GM10248 (cell line): ENCODE measurements at regions not wholly inside any gene's neighbourhood (a gene's known extent, or its start where the extent isn't known, plus 50 kb on each side); places are given as distances from the start of the nearest gene placed in this dataset.
A peak's percentile ranks its signal among the peaks of the same experiment; 100 is the strongest.

ENCODE experiments used
- CTCF ChIA-PET: fragments of 300-600 bp; sonication (Branson Sonifier 250); formaldehyde crosslinking; extraction: SDS; loops from one replicate; lab custom pipeline; 2021; ENCODE audit warnings: antibody characterized with exemption; lab: Yijun Ruan, JAX
- POLR2A ChIA-PET: fragments of 350-650 bp; sonication (Branson Sonifier 250); formaldehyde crosslinking; extraction: SDS; loops from one replicate; lab custom pipeline; 2020; ENCODE audit warnings: antibody characterized with exemption; lab: Yijun Ruan, JAX
- DNase-seq: peaks from one replicate; pipeline ENCODE4 v3.0.0; 2012; ENCODE audit errors: extremely low spot score
- TF ChIP-seq, protein P1 (sequence below): IDR thresholded peaks from 2 replicates; pipeline ENCODE4 v1.5.1; 2012; ENCODE audit warnings: mild to moderate bottlenecking, low read depth; ENCODE audit errors: extremely low read depth, missing control alignments, control extremely low read depth

DNA sequence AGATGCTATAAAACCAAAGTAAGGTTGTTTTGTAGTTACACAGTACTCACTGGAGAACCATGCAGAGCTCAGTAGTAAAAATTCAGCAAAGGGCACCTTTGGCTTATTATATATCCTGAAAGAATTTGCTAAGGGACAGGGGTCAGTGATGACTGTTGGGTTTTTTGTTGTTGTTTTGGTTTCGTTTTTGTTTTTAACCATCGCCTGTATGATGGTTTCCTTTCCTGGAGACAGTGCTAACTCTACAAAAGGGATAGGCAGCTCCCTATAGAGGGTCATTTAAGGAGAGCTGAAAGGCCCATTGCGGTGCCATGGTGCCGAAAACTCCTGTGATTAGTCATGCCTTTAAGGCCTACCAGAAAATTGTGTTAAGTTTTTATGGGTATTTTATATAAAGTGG is 118.2 kb upstream of the GOLIM4 start:
- TF ChIP-seq, protein P1, sequence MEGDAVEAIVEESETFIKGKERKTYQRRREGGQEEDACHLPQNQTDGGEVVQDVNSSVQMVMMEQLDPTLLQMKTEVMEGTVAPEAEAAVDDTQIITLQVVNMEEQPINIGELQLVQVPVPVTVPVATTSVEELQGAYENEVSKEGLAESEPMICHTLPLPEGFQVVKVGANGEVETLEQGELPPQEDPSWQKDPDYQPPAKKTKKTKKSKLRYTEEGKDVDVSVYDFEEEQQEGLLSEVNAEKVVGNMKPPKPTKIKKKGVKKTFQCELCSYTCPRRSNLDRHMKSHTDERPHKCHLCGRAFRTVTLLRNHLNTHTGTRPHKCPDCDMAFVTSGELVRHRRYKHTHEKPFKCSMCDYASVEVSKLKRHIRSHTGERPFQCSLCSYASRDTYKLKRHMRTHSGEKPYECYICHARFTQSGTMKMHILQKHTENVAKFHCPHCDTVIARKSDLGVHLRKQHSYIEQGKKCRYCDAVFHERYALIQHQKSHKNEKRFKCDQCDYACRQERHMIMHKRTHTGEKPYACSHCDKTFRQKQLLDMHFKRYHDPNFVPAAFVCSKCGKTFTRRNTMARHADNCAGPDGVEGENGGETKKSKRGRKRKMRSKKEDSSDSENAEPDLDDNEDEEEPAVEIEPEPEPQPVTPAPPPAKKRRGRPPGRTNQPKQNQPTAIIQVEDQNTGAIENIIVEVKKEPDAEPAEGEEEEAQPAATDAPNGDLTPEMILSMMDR: no peak
- DNase-seq: peak; percentile 40
- POLR2A ChIA-PET: no interaction called here
- CTCF ChIA-PET: interaction anchor here (1.1 to 1.3 kb wide), 2 partner anchors 407 to 634 kb away, joined by 3 to 5 read pairs; no protein-coding TSS in a partner anchor

DNA sequence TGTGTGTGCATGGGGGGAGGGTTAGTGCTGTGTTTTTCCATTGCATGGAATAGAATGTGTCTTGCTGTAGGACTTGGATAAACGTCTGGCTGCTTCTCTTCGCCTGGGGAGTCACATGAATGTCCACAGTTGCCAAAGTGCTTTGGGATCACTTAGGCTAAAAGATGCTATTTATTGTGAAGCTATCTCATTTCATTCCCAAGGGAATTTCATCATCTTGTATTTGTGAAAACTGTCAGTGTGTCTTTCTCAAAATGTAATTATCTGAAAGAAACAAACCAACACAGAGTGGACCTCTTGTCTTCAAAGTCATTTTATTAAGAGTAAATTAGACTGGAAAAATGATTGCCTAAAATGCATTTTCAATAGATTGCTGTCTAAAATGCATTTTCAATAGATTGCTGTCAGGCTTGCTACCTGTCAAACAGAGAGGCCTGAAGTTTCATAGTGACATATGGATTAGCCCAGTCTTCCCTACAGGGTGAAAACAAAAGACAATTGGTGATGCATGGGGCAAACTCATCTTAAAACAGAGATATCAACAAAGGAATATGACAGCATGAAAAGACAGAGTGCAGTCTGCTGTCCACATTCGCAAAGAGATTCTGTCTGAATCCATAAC is 117.1 kb upstream of the GOLIM4 start:
- no peak for DNase-seq
- TF ChIP-seq, protein P1: no peak
- POLR2A ChIA-PET: no interaction called here
- CTCF ChIA-PET: interaction anchor here (0.9 to 4.7 kb wide), 11 partner anchors 9 to 1531 kb away, joined by 3 to 47 read pairs (median 6); no protein-coding TSS in a partner anchor

DNA sequence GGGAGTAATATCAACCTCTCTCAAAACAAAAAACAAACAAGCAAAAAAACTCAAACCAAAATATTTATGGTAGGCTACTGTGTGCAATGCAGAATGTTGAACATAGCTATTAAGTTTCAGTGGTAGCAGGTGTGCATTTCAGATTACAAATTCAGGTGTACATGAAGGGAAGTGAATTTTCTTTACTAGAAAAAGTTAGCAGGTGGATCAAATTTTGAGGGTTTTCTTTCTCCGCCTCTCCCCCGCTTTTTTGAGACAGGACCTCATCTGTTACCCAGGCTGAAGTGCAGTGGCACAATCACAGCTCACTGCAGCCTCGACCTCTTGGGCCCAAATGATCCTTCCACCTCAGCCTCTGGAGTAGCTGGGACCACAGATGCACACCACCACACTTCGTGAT is 109.7 kb upstream of the GOLIM4 start:
- ChIA-PET CTCF (interaction anchor here (1.0 to 1.5 kb wide), 2 partner anchors 415 to 1514 kb away, joined by 3 to 5 read pairs; no protein-coding TSS in a partner anchor), POLR2A (no interaction called here)
- TF ChIP-seq, protein P1: no peak
- no peak for DNase-seq

DNA sequence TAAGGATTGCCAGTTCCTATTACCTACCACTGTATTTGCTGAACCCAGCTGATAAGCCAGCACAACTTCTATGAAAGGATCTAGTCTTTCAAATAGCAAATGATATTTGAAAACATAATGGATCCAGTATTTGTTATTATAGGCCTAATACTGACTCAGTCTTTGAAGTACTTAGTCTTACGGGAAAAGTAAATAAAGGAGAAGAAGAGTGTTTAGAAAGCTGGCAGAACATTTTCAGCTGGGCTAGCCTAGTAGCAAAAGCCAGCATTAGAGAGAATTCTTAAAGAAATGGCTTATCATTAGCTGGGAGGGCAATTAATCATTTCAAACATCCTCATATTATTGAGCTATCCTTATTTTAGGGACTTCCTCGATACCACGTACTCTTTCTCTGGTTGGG is 101.4 kb upstream of the GOLIM4 start:
- ChIA-PET POLR2A (interaction anchor here (0.6 kb wide), 1 partner anchor 14 kb away, joined by 4 read pairs; no protein-coding TSS in a partner anchor), CTCF (interaction anchor here (0.7 to 1.1 kb wide), 3 partner anchors 9 to 423 kb away, joined by 3 to 5 read pairs (median 3); no protein-coding TSS in a partner anchor)
- no peak for DNase-seq
- TF ChIP-seq, protein P1: no peak

DNA sequence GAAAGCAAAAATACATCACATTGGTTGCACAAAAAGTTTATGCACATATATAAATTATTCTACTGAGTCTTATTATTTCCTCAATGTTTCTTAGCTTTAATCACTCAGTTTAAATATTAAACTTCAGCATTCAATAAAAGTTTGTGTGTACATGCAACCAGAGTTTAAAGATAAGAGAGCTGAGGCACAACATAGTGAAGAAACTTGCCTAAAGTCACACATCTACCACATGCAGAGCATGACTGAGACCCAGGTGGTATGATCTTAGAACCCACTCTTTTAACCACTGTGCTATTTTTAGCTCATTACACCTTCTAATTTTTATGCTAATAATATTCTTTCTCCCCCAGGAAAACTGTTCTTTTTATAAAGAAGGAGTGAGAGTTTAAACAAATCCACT is 96.1 kb upstream of the GOLIM4 start:
- ChIA-PET CTCF (interaction anchor here (1.2 to 1.4 kb wide), 3 partner anchors 10 to 151 kb away, joined by 3 to 5 read pairs (median 4); no protein-coding TSS in a partner anchor), POLR2A (no interaction called here)
- DNase-seq: no peak
- TF ChIP-seq, protein P1: no peak

DNA sequence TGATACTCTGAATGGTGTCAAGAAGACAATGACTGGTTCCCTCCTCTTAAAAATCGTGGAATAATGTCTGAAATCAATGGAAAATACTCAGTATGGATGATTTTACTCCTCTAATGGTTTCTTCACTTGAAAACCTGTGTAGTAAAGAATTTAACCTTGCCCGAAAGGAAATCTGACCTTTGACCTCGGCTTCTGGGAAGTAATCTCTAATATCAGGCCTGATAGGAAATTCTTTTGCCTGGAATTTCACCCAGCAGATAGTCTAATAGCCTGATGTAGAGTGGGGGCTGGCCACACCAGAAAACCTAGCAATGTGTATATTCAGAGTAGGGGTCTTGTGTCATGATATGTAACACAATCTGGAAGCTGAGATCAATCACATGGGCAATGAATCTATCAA is 91.5 kb upstream of the GOLIM4 start:
- CTCF ChIA-PET: no interaction called here
- POLR2A ChIA-PET: no interaction called here
- TF ChIP-seq, protein P1: no peak

More for the DNA sequence above, 91.5 kb upstream of the GOLIM4 start:
- no peak for DNase-seq
